Neuronal stem cell (in vitro differentiated cells): ENCODE measurements at regions not wholly inside any gene's neighbourhood (a gene's known extent, or its start where the extent isn't known, plus 50 kb on each side); places are given as distances from the start of the nearest gene placed in this dataset.

Source experiments
- DNase-seq: peaks from one replicate; pipeline ENCODE4 v3.0.0-alpha.2; 2013; ENCODE audit warnings: low spot score
- H2AFZ ChIP-seq: one replicate; pipeline ENCODE4 v1.6.1; 2013; ENCODE audit warnings: mild to moderate bottlenecking, low read length, inconsistent platforms
- H2AK5ac ChIP-seq: 2 replicates; pipeline ENCODE4 v1.6.1; 2013; ENCODE audit warnings: low read depth, mild to moderate bottlenecking, inconsistent platforms, low read length, moderate library complexity, mixed read lengths
- H2BK120ac ChIP-seq: 2 replicates; pipeline ENCODE4 v1.6.1; 2013; ENCODE audit warnings: low read depth, mild to moderate bottlenecking, inconsistent platforms, low read length, moderate library complexity, mixed read lengths
- H2BK12ac ChIP-seq: one replicate; pipeline ENCODE4 v1.6.1; 2013; ENCODE audit warnings: low read length, inconsistent platforms
- H2BK15ac ChIP-seq: 2 replicates; pipeline ENCODE4 v1.6.1; 2013; ENCODE audit warnings: mild to moderate bottlenecking, low read length, inconsistent platforms, mixed read lengths
- H2BK5ac ChIP-seq: one replicate; pipeline ENCODE4 v1.6.1; 2013; ENCODE audit warnings: inconsistent platforms, mild to moderate bottlenecking, low read length, moderate library complexity
- H3K14ac ChIP-seq: one replicate; pipeline ENCODE4 v1.6.1; 2013; ENCODE audit warnings: low read length, inconsistent platforms
- H3K18ac ChIP-seq: 2 replicates; pipeline ENCODE4 v1.6.1; 2013; ENCODE audit warnings: low read length, inconsistent platforms
- H3K23ac ChIP-seq: 2 replicates; pipeline ENCODE4 v1.6.1; 2013; ENCODE audit warnings: low read depth, mild to moderate bottlenecking, mixed read lengths, low read length, inconsistent platforms; ENCODE audit not compliant: poor library complexity
- H3K27ac ChIP-seq: replicated peaks from 3 replicates; pipeline ENCODE4 v1.5.1; 2013; ENCODE audit warnings: low read length, inconsistent platforms
- H3K27me3 ChIP-seq, 3 experiments: 2 replicates each; pipeline ENCODE4 v1.6.1; 2013; ENCODE audit warnings: low read length in 3 of 3, mild to moderate bottlenecking in 2 of 3, inconsistent platforms in 1 of 3, low read depth in 1 of 3, mixed read lengths in 1 of 3, moderate library complexity in 1 of 3; ENCODE audit not compliant: control insufficient read depth in 3 of 3, insufficient read depth in 3 of 3
- H3K36me3 ChIP-seq, 2 donors: replicated peaks in 1 of 2; 2 replicates each; pipeline ENCODE4 v1.6.1; 2013; ENCODE audit warnings: low read length in 2 of 2; ENCODE audit not compliant: control insufficient read depth in 2 of 2, insufficient read depth in 2 of 2
- H3K4ac ChIP-seq: 2 replicates; pipeline ENCODE4 v1.6.1; 2013; ENCODE audit warnings: inconsistent platforms, mild to moderate bottlenecking, low read length, moderate library complexity
- H3K4me1 ChIP-seq, 2 donors: 1 replicate in 1 of 2; 2 replicates in 1 of 2; pipeline ENCODE4 v1.6.1; 2013; ENCODE audit warnings: low read length in 2 of 2, low read depth in 1 of 2; ENCODE audit not compliant: control insufficient read depth in 2 of 2, insufficient read depth in 1 of 2
- H3K4me2 ChIP-seq: one replicate; pipeline ENCODE4 v1.6.1; 2013; ENCODE audit warnings: mild to moderate bottlenecking, low read length, inconsistent platforms; ENCODE audit not compliant: insufficient read depth, poor library complexity, severe bottlenecking
- H3K4me3 ChIP-seq, 2 donors: 2 replicates each; pipeline ENCODE4 v1.5.1; 2013; ENCODE audit warnings: low read length in 2 of 2, mild to moderate bottlenecking in 2 of 2, inconsistent platforms in 1 of 2, moderate library complexity in 1 of 2
- H3K79me1 ChIP-seq: one replicate; pipeline ENCODE4 v1.6.1; 2013; ENCODE audit warnings: low read depth, mild to moderate bottlenecking, inconsistent platforms, low read length, moderate library complexity
- H3K9ac ChIP-seq: one replicate; pipeline ENCODE4 v1.6.1; 2013; ENCODE audit warnings: mild to moderate bottlenecking, low read depth, low read length, inconsistent platforms; ENCODE audit not compliant: poor library complexity
- H3K9me3 ChIP-seq, 2 donors: replicated peaks in 1 of 2; 2 replicates each; pipeline versions ENCODE3 to v1.6.1; 2013; ENCODE audit warnings: low read length in 2 of 2, mild to moderate bottlenecking in 2 of 2, inconsistent platforms in 1 of 2, low read depth in 1 of 2, mixed read lengths in 1 of 2, moderate library complexity in 1 of 2; ENCODE audit not compliant: control insufficient read depth in 2 of 2, insufficient read depth in 1 of 2
- H4K8ac ChIP-seq: one replicate; pipeline ENCODE4 v1.6.1; 2013; ENCODE audit warnings: low read depth, mild to moderate bottlenecking, inconsistent platforms, low read length, moderate library complexity
- H4K91ac ChIP-seq: one replicate; pipeline ENCODE4 v1.6.1; 2013; ENCODE audit warnings: low read length, low read depth, mild to moderate bottlenecking, inconsistent platforms; ENCODE audit not compliant: poor library complexity
- WGBS, 2 donors: extraction: QIAGEN DNeasy Blood & Tissue Kit; methylation state at CpG; one replicate each; pipeline ENCODE4 v1.1.7; 2013; ENCODE audit warnings: missing lambda C conversion rate in 2 of 2, mixed read lengths in 1 of 2; ENCODE audit not compliant: insufficient read length in 2 of 2, insufficient replicate concordance in 1 of 2; ENCODE audit errors: extremely low coverage in 2 of 2; 5-methylcytosine and 5-hydroxymethylcytosine counted together

DNA sequence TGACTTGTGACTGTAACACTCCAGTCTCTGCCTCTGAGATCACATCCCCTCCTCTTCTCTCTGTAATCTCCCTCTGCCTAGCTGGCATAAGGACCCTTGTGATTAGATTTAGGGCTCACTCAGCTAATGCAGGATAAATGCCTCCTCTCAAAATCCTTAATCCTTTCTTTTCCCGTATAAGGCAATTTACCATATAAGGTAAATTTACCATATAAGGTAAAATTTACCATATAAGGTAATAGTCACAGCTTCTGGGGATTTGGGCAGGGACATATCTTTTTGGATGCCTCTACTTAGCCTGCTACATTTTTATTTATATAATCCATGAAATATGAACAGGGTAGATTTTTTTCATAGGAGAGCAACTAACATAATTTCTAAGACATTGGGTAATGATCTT lies 318.0 kb upstream of the PUM3 start:
- H3K4me3 ChIP-seq, result no peak overlapping the region
- no peak overlapping the region for H2AK5ac ChIP-seq
- no peak overlapping the region for H3K18ac ChIP-seq
- no peak overlapping the region for H3K4ac ChIP-seq
- H4K91ac ChIP-seq, result no peak overlapping the region
- H3K36me3 ChIP-seq, result no peaks in the 10 kb centered on the region
- H2BK12ac ChIP-seq, result no peak overlapping the region
- no peak overlapping the region for H3K27ac ChIP-seq
- H3K14ac ChIP-seq, result no peak overlapping the region
- no peak overlapping the region for H3K9ac ChIP-seq
- peaks cover 0 to 2% (median 0%) of the 10 kb centered on the region in 3 experiments for H3K27me3 ChIP-seq
- no peak overlapping the region for H2AFZ ChIP-seq
- no peak overlapping the region for H2BK15ac ChIP-seq
- H3K23ac ChIP-seq, result no peak overlapping the region
- H3K4me2 ChIP-seq, result no peak overlapping the region
- H4K8ac ChIP-seq, result no peak overlapping the region
- H3K9me3 ChIP-seq, result peaks cover 0 to 5% of the 10 kb centered on the region in 2 donors
- no peaks in the 10 kb centered on the region for H3K4me1 ChIP-seq
- DNase-seq, result no peak
- no peak overlapping the region for H2BK120ac ChIP-seq
- WGBS, 2 donors, result no CpG with 5 or more reads among the region's 1 CpG
- no peaks in the 10 kb centered on the region for H3K79me1 ChIP-seq
- H2BK5ac ChIP-seq, result no peak overlapping the region

- no peak overlapping the region for H3K4me3 ChIP-seq
- no peaks in the 10 kb centered on the region for H3K79me1 ChIP-seq
- no peak overlapping the region for H2BK5ac ChIP-seq
- H2BK15ac ChIP-seq, result no peak overlapping the region
- no peak overlapping the region for H3K27ac ChIP-seq
- WGBS, 2 donors, result no CpG with 5 or more reads among the region's 9 CpGs
- no peaks in the 10 kb centered on the region for H3K4me1 ChIP-seq
- no peak overlapping the region for H3K23ac ChIP-seq
- H2BK12ac ChIP-seq, result no peak overlapping the region
- H4K8ac ChIP-seq, result no peak overlapping the region
- no peak overlapping the region for H2AK5ac ChIP-seq
- H3K4ac ChIP-seq, result no peak overlapping the region
- no peak overlapping the region for H3K9ac ChIP-seq
- H3K14ac ChIP-seq, result no peak overlapping the region
- H2BK120ac ChIP-seq, result no peak overlapping the region
- DNase-seq, result no peak
- H3K4me2 ChIP-seq, result no peak overlapping the region
- H3K36me3 ChIP-seq, result no peaks in the 10 kb centered on the region
- H3K27me3 ChIP-seq, result peaks cover 0 to 2% (median 0%) of the 10 kb centered on the region in 3 experiments
- no peak overlapping the region for H2AFZ ChIP-seq
- H4K91ac ChIP-seq, result no peak overlapping the region
- H3K9me3 ChIP-seq, result peaks cover 0 to 4% of the 10 kb centered on the region in 2 donors
- no peak overlapping the region for H3K18ac ChIP-seq
Measured at GRCh38 chr9:3157011-3157410, 313.1 kb upstream of the PUM3 start.

GRCh38 chr9:3151672-3152576 lies 308.0 kb upstream of the PUM3 start:
- Histone ChIP-seq H3K4ac (no peak overlapping the region), H3K36me3 (no peaks in the 10 kb centered on the region), H3K23ac (no peak overlapping the region), H2BK12ac (no peak overlapping the region), H3K14ac (no peak overlapping the region), H3K9ac (no peak overlapping the region), H3K27me3 (peaks cover 0 to under 1% (median 0%) of the 10 kb centered on the region in 3 experiments), H4K91ac (no peak overlapping the region), H4K8ac (no peak overlapping the region), H2AK5ac (no peak overlapping the region), H3K4me1 (no peaks in the 10 kb centered on the region), H2BK15ac (no peak overlapping the region), H3K9me3 (no peaks in the 10 kb centered on the region), H3K18ac (no peak overlapping the region), H2AFZ (no peak overlapping the region), H3K79me1 (no peaks in the 10 kb centered on the region), H2BK5ac (no peak overlapping the region), H2BK120ac (no peak overlapping the region), H3K4me2 (no peak overlapping the region), H3K4me3 (no peak overlapping the region), H3K27ac (no peak overlapping the region)
- no CpG with 5 or more reads among the region's 7 CpGs for WGBS, 2 donors
- DNase-seq, result no peak

GRCh38 chr9:3150074-3150473 lies 306.2 kb upstream of the PUM3 start:
- H3K36me3 ChIP-seq, result no peaks in the 10 kb centered on the region
- no peaks in the 10 kb centered on the region for H3K9me3 ChIP-seq
- no peak overlapping the region for H3K18ac ChIP-seq
- H3K4me1 ChIP-seq, result no peaks in the 10 kb centered on the region
- no peak overlapping the region for H4K8ac ChIP-seq
- no peaks in the 10 kb centered on the region for H3K27me3 ChIP-seq
- H2AFZ ChIP-seq, result no peak overlapping the region
- no peak overlapping the region for H4K91ac ChIP-seq
- H2BK12ac ChIP-seq, result no peak overlapping the region
- no peak overlapping the region for H3K27ac ChIP-seq
- no peak overlapping the region for H3K14ac ChIP-seq
- no peak overlapping the region for H3K4me2 ChIP-seq
- no peak overlapping the region for H3K23ac ChIP-seq
- H2BK15ac ChIP-seq, result no peak overlapping the region
- no peak overlapping the region for H2AK5ac ChIP-seq
- WGBS, 2 donors, result no CpG with 5 or more reads among the region's 3 CpGs
- H3K79me1 ChIP-seq, result no peaks in the 10 kb centered on the region
- H3K4me3 ChIP-seq, result no peak overlapping the region
- no peak overlapping the region for H2BK120ac ChIP-seq
- H3K4ac ChIP-seq, result no peak overlapping the region
- H3K9ac ChIP-seq, result no peak overlapping the region
- no peak for DNase-seq
- H2BK5ac ChIP-seq, result no peak overlapping the region
